GM19463 (cell line): ENCODE measurements at regions not wholly inside any gene's neighbourhood (a gene's known extent, or its start where the extent isn't known, plus 50 kb on each side); places are given as distances from the start of the nearest gene placed in this dataset.

Experiments used
- ATAC-seq: cut with Tn5 transposase; IDR thresholded peaks from one replicate; pipeline ENCODE4 v1.9.1; 2021; ENCODE audit warnings: mild to moderate bottlenecking, moderate library complexity; ENCODE audit not compliant: unreplicated experiment

DNA sequence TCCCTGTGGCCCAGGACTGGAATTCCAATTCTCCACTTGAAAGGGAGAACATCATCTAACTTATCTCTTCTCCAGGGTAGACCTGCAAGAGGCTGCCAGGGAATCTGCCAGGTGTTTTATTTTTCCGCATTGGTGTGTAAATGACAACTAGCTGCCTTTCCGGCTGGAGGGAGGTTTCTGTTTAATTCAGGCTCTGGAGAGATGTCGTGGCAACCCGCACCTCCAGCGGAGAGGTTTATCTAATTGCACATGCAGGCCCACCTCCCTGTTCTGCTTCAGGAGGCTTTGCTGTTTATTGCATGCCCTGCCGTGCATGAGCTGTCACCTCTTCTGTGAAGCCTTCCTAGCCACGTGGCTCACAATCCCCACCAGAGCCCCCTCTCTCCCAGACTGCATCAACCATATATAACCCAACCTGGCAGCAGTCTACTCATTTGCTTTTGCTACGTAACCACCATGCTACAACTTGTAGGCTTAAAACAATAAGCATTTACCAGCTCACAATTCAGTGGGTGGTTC is 151.6 kb downstream of the C1orf94 start:
- no peak for ATAC-seq

DNA sequence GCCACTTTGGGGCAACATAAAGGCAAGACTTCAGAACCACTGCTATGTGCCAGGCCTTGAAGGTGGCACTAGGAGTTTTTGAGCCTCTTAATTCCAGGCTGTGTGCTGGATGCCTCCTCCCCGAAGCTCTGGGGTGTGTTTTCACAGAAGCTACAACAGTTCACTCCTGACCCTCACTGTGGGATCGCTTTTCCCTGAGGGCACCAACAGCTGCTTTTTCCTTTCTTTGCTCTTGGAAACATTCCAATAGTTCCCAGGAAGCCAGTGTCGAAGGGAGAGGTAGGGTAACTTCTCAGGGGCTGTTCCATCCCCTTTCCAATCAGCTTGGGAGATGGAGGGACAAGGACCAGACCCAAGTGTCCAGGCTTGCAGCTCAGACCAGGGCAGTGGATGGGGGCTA is 153.4 kb downstream of the C1orf94 start:
- no peak for ATAC-seq

- no peak for ATAC-seq
These were observed 154.6 kb downstream of the C1orf94 start for GRCh38 chr1:34331020-34331926.

DNA sequence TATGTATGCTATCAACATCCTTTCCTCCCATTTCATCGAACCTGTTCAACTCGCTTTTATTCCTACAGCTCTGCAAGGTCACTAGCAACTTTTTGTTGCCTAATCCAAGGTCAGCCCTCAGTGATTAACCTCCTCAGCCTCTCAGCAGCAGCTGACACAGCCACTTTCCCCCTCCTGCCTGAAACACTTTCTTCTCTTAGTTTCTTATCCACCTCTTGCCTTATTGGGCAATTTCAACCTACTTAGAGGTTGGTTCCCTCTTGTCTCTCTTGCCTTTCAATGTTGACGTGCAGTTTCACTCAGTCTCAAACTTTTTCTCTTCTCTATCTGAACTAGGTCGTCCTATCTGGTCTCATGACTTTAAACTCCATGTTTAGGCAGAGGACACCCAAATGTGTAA is 156.3 kb downstream of the C1orf94 start:
- no peak for ATAC-seq

- no peak for ATAC-seq
These were observed 162.2 kb downstream of the C1orf94 start for GRCh38 chr1:34338871-34339270.

- no peak for ATAC-seq
These were observed 165.2 kb downstream of the C1orf94 start for GRCh38 chr1:34341896-34342295.

DNA sequence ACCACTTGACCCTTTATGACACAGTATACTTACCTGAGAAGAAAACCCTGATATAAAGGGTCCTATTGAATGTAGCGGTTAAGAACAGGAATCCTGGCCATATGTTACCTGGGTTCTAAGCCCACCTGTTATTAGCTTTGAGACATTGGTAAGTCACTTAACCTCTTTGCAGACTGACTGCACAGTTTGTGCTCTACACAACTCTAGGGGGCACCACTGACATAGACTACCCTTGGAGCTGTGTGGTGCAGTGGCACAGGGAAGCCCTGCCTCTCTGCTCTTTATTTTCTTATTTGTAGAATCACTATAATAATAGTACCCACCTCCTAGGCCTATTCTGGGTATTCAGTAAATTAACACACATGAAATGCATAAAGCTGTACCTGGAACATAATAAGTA is 165.6 kb downstream of the C1orf94 start:
- ATAC-seq: no peak

DNA sequence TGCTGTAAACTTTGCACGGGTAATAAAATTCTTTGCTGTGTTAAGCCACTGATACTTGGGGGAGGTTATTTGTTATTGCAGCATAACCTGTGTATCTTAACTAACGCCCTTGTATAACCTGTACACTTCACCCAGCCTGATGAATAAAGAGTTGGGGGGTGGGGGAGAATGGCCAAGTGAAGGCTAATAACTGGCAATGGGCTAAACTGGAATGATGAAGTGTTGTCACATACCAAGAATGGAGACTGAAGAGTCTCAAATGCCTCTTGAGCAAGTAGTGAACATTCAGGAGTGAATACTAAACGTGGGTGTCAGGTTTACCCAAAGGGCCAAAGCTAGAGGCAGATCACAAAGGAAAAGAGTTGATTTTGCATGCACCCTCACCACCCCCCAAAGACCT is 169.4 kb downstream of the C1orf94 start:
- ATAC-seq: no peak

DNA sequence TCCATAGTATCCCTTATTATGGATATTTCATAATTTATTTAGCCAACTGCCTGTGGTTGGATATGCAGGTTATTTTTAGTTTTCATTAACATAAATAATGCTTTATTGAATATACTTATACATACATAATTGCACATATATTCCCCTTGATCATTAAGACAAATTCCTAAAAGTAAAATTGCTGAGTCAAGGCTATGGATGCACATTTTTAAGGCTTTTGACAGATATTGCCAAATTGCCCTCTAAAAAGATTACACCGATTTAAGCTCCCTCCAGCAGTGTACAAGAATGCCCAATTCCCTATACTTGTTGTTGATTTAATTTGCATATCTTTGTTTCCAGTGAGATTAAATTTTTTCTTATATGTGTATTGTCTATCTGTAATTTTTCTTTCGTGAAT is 176.7 kb downstream of the C1orf94 start:
- no peak for ATAC-seq

GRCh38 chr1:34354367-34354766 is 177.7 kb downstream of the C1orf94 start:
- no peak for ATAC-seq

- ATAC-seq: no peak
These were observed 180.1 kb downstream of the C1orf94 start for GRCh38 chr1:34356853-34357252.

GRCh38 chr1:34358636-34359035 is 181.9 kb downstream of the C1orf94 start:
- no peak for ATAC-seq

- ATAC-seq: no peak
These were observed 182.7 kb downstream of the C1orf94 start for GRCh38 chr1:34359411-34359810.

DNA sequence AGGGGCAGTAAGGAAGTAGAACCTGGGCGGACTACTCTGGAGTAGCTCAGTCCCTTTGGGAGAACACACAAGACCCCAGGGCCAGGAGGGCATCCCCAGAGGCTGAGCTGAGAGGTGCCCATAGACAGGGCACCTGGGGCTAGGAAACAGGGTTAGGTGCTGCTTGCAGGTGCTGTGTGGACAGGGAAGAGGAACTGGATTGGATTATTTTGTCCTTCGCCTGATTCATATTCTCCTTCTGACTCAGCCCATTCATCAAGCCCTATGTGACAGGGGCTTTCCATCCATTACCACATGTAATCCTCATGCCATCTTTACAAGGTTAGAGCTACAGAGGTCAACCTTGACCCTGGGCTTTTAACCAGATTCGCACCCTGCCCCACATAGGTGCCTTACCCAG is 183.9 kb downstream of the C1orf94 start:
- peak; percentile 55 for ATAC-seq

- no peak for ATAC-seq
These were observed 184.4 kb downstream of the C1orf94 start for GRCh38 chr1:34361121-34361520.

DNA sequence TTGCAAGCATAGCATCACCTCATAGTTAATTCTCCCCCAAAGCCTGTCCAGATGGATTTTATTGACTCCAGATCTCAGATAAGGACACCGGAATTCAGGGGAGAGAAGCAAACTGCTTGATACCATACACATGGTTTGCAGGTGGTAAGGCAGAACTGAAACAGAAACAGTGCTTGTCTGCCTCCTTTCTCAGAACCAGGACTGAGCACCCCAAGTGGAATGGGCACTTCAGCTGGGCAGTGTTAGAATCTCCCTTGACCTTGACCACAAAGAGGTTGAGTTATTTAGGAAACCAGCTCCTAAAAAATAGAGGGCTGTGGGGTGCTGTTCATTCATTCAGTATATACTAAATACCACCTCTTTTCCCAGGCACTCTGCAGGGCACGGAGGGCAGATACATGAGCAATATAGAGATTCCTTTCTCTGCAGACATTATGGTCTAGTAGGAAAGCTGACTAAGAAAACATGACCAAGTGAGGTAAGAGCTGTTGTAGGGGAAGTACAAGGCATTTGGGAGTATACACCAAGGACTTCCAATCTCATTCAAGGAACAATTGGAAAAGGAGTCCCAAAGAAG is 185.2 kb downstream of the C1orf94 start:
- ATAC-seq: peak; percentile 59

DNA sequence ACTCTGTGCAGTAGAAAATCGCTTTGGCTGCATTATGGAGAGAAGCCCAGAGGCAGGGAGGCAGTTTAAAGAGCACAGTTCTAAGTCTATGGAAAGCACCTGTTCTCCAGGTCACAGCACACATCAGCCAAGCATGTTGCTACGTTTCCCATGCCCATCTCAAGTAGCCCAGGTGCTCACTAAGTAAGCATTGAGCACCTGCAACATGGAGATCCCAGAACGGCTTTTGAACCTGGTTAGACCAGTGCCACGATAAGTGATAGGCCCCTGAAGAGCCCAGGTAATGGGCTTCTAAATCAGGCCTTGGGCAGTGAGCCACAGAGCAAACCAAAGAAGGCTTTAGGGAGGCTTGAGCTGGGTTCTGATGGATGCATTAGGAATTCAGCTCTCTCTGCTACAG is 186.2 kb downstream of the C1orf94 start:
- no peak for ATAC-seq

- no peak for ATAC-seq
These were observed 186.7 kb downstream of the C1orf94 start for GRCh38 chr1:34363447-34363846.

GRCh38 chr1:34363915-34364314 is 187.2 kb downstream of the C1orf94 start:
- ATAC-seq: no peak

GRCh38 chr1:34364376-34364775 is 187.7 kb downstream of the C1orf94 start:
- no peak for ATAC-seq

GRCh38 chr1:34365295-34365694 is 188.6 kb downstream of the C1orf94 start:
- no peak for ATAC-seq
